Small intestine (tissue), 7 donors: ENCODE measurements at regions not wholly inside any gene's neighbourhood (a gene's known extent, or its start where the extent isn't known, plus 50 kb on each side); places are given as distances from the start of the nearest gene placed in this dataset.

Experiments used
- DNase-seq, 2 donors: peaks; one replicate each; pipeline versions ENCODE4 v3.0.0 to v3.0.0-alpha.2; 2013
- FAIRE-seq: peaks from 2 replicates; lab custom pipeline; 2012; peaks lifted over from hg19 to GRCh38; lab: Jason Lieb, UNC
- H3K27ac ChIP-seq, 3 donors: one replicate each; pipeline ENCODE4 v1.5.1; 2013; ENCODE audit warnings: low read length in 2 of 3, mild to moderate bottlenecking in 2 of 3, control low read depth in 1 of 3, inconsistent platforms in 1 of 3, low read depth in 1 of 3, moderate library complexity in 1 of 3
- H3K27me3 ChIP-seq, 3 donors: one replicate each; pipeline ENCODE4 v1.6.1; 2013; ENCODE audit warnings: low read length in 3 of 3, inconsistent platforms in 1 of 3; ENCODE audit not compliant: control insufficient read depth in 3 of 3, insufficient read depth in 3 of 3
- H3K36me3 ChIP-seq, 3 donors: one replicate each; pipeline ENCODE4 v1.6.1; 2013; ENCODE audit warnings: low read length in 3 of 3, inconsistent platforms in 1 of 3, low read depth in 1 of 3, mild to moderate bottlenecking in 1 of 3, moderate library complexity in 1 of 3; ENCODE audit not compliant: control insufficient read depth in 3 of 3, insufficient read depth in 2 of 3
- H3K4me1 ChIP-seq, 3 donors: one replicate each; pipeline ENCODE4 v1.6.1; 2013; ENCODE audit warnings: low read length in 2 of 3, inconsistent platforms in 1 of 3, low read depth in 1 of 3, mild to moderate bottlenecking in 1 of 3, moderate library complexity in 1 of 3; ENCODE audit not compliant: control insufficient read depth in 3 of 3, insufficient read depth in 2 of 3
- H3K4me3 ChIP-seq, 3 donors: one replicate each; pipeline ENCODE4 v1.5.1; 2013; ENCODE audit warnings: low read length in 3 of 3, control low read depth in 1 of 3, inconsistent platforms in 1 of 3, low read depth in 1 of 3, mild to moderate bottlenecking in 1 of 3, moderate library complexity in 1 of 3
- H3K9me3 ChIP-seq, 2 donors: one replicate each; pipeline ENCODE4 v1.6.1; 2013; ENCODE audit warnings: low read depth in 1 of 2, low read length in 1 of 2; ENCODE audit not compliant: control insufficient read depth in 2 of 2, insufficient read depth in 1 of 2
- WGBS, 3 donors: extraction: QIAGEN DNeasy Blood & Tissue Kit; methylation state at CpG; one replicate each; pipeline ENCODE4 v1.1.7; 2013; 5-methylcytosine and 5-hydroxymethylcytosine counted together
- donor health status: healthy with polysubstance abuse.
- donor health status: control.
- donor health status: control.
- donor health status: Bipolar disorder and iron deficiency.
- donor health status: healthy.

- Histone ChIP-seq H3K27ac (no peak overlapping the region), H3K4me1 (no peaks in the 10 kb centered on the region), H3K36me3 (no peaks in the 10 kb centered on the region), H3K9me3 (no peaks in the 10 kb centered on the region), H3K4me3 (no peak overlapping the region), H3K27me3 (no peaks in the 10 kb centered on the region)
- FAIRE-seq = no peak
- no peak for DNase-seq
Measured at GRCh38 chr7:86012971-86013370, 630.7 kb upstream of the GRM3 start.

GRCh38 chr7:86008898-86009297 lies 634.8 kb upstream of the GRM3 start:
- H3K27ac ChIP-seq = no peak overlapping the region
- FAIRE-seq (no peak), DNase-seq (no peak)
- no peaks in the 10 kb centered on the region for H3K27me3 ChIP-seq
- no peak overlapping the region for H3K4me3 ChIP-seq
- 68 to 72% (median 70%) methylated on average over 3 of the region's 3 CpGs for WGBS, 3 donors
- no peaks in the 10 kb centered on the region for H3K36me3 ChIP-seq
- no peaks in the 10 kb centered on the region for H3K9me3 ChIP-seq
- no peaks in the 10 kb centered on the region for H3K4me1 ChIP-seq

- no peak overlapping the region for H3K4me3 ChIP-seq
- no peak overlapping the region for H3K27ac ChIP-seq
- DNase-seq (no peak), FAIRE-seq (no peak)
- H3K27me3 ChIP-seq = no peaks in the 10 kb centered on the region
- H3K9me3 ChIP-seq = peaks cover 0 to 14% of the 10 kb centered on the region in 2 donors
- no peaks in the 10 kb centered on the region for H3K36me3 ChIP-seq
- no peaks in the 10 kb centered on the region for H3K4me1 ChIP-seq
- whole genome bisulfite sequencing, 3 donors = 72 to 97% (median 72%) methylated on average over 2 of the region's 2 CpGs
Measured at GRCh38 chr7:86006909-86007308, 636.8 kb upstream of the GRM3 start.

GRCh38 chr7:86002858-86003257 lies 640.9 kb upstream of the GRM3 start:
- DNase-seq (no peak), FAIRE-seq (no peak)
- Histone ChIP-seq H3K36me3 (no peaks in the 10 kb centered on the region), H3K4me3 (no peak overlapping the region), H3K4me1 (no peaks in the 10 kb centered on the region), H3K9me3 (peaks cover 2 to 26% of the 10 kb centered on the region in 2 donors), H3K27me3 (no peaks in the 10 kb centered on the region), H3K27ac (no peak overlapping the region)

GRCh38 chr7:85997515-85997914 lies 646.2 kb upstream of the GRM3 start:
- FAIRE-seq = no peak
- Histone ChIP-seq H3K36me3 (no peaks in the 10 kb centered on the region), H3K27me3 (no peaks in the 10 kb centered on the region), H3K9me3 (peaks cover 2 to 13% of the 10 kb centered on the region in 2 donors), H3K27ac (no peak overlapping the region), H3K4me3 (no peak overlapping the region), H3K4me1 (no peaks in the 10 kb centered on the region)
- no peak for DNase-seq

- DNase-seq (no peak), FAIRE-seq (no peak)
- Histone ChIP-seq H3K27ac (no peak overlapping the region), H3K4me3 (no peak overlapping the region), H3K9me3 (peaks cover 2 to 8% of the 10 kb centered on the region in 2 donors), H3K4me1 (no peaks in the 10 kb centered on the region), H3K27me3 (no peaks in the 10 kb centered on the region), H3K36me3 (no peaks in the 10 kb centered on the region)
- WGBS, 3 donors = 75 to 79% (median 79%) methylated on average over 3 of the region's 3 CpGs
Measured at GRCh38 chr7:85995101-85995500, 648.6 kb upstream of the GRM3 start.

GRCh38 chr7:85980740-85981139 lies 663.0 kb upstream of the GRM3 start:
- H3K4me3 ChIP-seq = no peak overlapping the region
- WGBS, 3 donors = 55 to 64% (median 63%) methylated on average over 1 of the region's 1 CpG
- no peak for FAIRE-seq

GRCh38 chr7:85974176-85974575 lies 669.5 kb upstream of the GRM3 start:
- Histone ChIP-seq H3K4me1 (no peaks in the 10 kb centered on the region), H3K27me3 (no peaks in the 10 kb centered on the region), H3K27ac (no peak overlapping the region), H3K36me3 (no peaks in the 10 kb centered on the region), H3K9me3 (peaks cover 0 to 1% of the 10 kb centered on the region in 2 donors), H3K4me3 (no peak overlapping the region)
- no peak for FAIRE-seq
- no peak for DNase-seq
- WGBS, 3 donors = 67 to 95% (median 84%) methylated on average over 1 of the region's 1 CpG

More at GRCh38 chr7:85980740-85981139, 663.0 kb upstream of the GRM3 start:
- H3K36me3 ChIP-seq = no peaks in the 10 kb centered on the region
- no peak for DNase-seq
- H3K27ac ChIP-seq = no peak overlapping the region
- no peaks in the 10 kb centered on the region for H3K27me3 ChIP-seq
- no peaks in the 10 kb centered on the region for H3K4me1 ChIP-seq
- H3K9me3 ChIP-seq = no peaks in the 10 kb centered on the region

GRCh38 chr7:85972504-85973141 lies 671.1 kb upstream of the GRM3 start:
- DNase-seq (no peak), FAIRE-seq (no peak)
- H3K9me3 ChIP-seq = peaks cover 0 to 1% of the 10 kb centered on the region in 2 donors
- no peak overlapping the region for H3K4me3 ChIP-seq
- no peaks in the 10 kb centered on the region for H3K4me1 ChIP-seq
- WGBS, 3 donors = 85 to 93% (median 91%) methylated on average over 13 of the region's 13 CpGs
- no peak overlapping the region for H3K27ac ChIP-seq
- H3K27me3 ChIP-seq = no peaks in the 10 kb centered on the region
- H3K36me3 ChIP-seq = no peaks in the 10 kb centered on the region
